ENCODE measurements at regions not wholly inside any gene's neighbourhood (a gene's known extent, or its start where the extent isn't known, plus 50 kb on each side); places are given as distances from the start of the nearest gene placed in this dataset.

DNA sequence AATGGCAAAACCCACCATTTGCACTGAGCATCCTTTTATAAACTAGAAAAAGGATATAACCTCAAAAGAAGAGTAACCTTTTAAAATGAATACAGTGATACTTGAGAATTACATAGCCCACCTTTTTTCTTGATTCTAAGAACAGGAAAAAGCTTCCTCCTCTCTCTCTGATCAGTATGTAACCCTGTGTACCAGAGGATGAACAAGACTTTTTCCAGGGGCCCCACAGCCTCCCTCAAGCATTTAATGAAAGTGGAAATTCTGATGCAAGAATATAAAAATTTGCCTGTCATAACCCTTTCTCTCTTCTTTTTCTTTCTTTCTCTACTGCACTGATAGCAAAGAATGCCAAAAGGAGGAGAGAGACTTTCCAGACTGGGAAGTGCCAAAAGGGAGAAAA, 64.2 kb upstream of the BTN3A2 start (continued):
- TF ChIP-seq CHD2 (IDR thresholded peaks at IDR 0.05; ENCODE audit: low read length, partially characterized antibody) (no peak), JUND (IDR thresholded peaks at IDR 0.05) (no peak), SIN3A (IDR thresholded peaks at IDR 0.05; ENCODE audit: borderline replicate concordance, low read depth, low read length) (no peak)
- TF ChIP-seq, protein P1, sequence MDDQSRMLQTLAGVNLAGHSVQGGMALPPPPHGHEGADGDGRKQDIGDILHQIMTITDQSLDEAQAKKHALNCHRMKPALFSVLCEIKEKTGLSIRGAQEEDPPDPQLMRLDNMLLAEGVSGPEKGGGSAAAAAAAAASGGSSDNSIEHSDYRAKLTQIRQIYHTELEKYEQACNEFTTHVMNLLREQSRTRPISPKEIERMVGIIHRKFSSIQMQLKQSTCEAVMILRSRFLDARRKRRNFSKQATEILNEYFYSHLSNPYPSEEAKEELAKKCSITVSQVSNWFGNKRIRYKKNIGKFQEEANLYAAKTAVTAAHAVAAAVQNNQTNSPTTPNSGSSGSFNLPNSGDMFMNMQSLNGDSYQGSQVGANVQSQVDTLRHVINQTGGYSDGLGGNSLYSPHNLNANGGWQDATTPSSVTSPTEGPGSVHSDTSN (IDR thresholded peaks at IDR 0.05), result no peak
- TF ChIP-seq, protein P2, sequence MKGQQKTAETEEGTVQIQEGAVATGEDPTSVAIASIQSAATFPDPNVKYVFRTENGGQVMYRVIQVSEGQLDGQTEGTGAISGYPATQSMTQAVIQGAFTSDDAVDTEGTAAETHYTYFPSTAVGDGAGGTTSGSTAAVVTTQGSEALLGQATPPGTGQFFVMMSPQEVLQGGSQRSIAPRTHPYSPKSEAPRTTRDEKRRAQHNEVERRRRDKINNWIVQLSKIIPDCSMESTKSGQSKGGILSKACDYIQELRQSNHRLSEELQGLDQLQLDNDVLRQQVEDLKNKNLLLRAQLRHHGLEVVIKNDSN (IDR thresholded peaks at IDR 0.05; ENCODE audit: borderline replicate concordance, low read depth), result no peak
- TF ChIP-seq, protein P3, sequence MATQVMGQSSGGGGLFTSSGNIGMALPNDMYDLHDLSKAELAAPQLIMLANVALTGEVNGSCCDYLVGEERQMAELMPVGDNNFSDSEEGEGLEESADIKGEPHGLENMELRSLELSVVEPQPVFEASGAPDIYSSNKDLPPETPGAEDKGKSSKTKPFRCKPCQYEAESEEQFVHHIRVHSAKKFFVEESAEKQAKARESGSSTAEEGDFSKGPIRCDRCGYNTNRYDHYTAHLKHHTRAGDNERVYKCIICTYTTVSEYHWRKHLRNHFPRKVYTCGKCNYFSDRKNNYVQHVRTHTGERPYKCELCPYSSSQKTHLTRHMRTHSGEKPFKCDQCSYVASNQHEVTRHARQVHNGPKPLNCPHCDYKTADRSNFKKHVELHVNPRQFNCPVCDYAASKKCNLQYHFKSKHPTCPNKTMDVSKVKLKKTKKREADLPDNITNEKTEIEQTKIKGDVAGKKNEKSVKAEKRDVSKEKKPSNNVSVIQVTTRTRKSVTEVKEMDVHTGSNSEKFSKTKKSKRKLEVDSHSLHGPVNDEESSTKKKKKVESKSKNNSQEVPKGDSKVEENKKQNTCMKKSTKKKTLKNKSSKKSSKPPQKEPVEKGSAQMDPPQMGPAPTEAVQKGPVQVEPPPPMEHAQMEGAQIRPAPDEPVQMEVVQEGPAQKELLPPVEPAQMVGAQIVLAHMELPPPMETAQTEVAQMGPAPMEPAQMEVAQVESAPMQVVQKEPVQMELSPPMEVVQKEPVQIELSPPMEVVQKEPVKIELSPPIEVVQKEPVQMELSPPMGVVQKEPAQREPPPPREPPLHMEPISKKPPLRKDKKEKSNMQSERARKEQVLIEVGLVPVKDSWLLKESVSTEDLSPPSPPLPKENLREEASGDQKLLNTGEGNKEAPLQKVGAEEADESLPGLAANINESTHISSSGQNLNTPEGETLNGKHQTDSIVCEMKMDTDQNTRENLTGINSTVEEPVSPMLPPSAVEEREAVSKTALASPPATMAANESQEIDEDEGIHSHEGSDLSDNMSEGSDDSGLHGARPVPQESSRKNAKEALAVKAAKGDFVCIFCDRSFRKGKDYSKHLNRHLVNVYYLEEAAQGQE (IDR thresholded peaks at IDR 0.05; ENCODE audit: low read depth, low read length), result no peak

DNA sequence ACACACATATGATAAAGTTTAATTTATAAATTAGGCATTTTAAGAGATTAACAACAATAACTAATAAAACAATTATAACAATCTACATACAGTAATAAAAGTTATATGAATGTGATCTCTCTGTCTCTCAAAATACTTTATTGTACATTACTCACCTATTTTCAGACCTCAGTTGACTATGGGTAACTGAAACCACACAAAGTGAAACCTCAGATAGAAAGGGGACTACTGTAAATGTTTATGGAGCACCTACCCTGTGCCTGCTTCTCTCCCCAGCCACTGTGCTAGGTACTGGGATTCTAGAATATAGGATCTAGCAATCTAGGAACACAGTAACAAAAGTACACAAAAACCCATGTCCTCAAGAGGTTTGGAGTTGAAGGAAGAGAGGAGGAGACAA, 63.4 kb upstream of the BTN3A2 start:
- Histone ChIP-seq H3K4me2 (no peak overlapping the region), H4K20me1 (ENCODE audit: insufficient read depth) (no peaks in the 10 kb centered on the region), H3K27ac (ENCODE audit: low read depth in 2 of 2, low read length in 1 of 2) (no peak overlapping the region), H3K79me2 (ENCODE audit: insufficient read depth) (no peaks in the 10 kb centered on the region), H3K9me2 (no peaks in the 10 kb centered on the region; the same call in 1 of the 2 replicates), H3K4me3 (ENCODE audit: low read depth in 2 of 2, low read length in 1 of 2) (no peak overlapping the region), H3K9me3 (no peaks in the 10 kb centered on the region), H3K27me3 (ENCODE audit: insufficient read depth) (no peaks in the 10 kb centered on the region), H2AFZ (ENCODE audit: low read depth) (no peak overlapping the region), H3K9ac (no peak overlapping the region), H3K4me1 (ENCODE audit: control insufficient read depth in 1 of 2, insufficient read depth in 2 of 2, low read depth in 1 of 2, low read length in 1 of 2) (no peaks in the 10 kb centered on the region; a peak in 1 of 4 replicates), H3K36me3 (replicated peaks in 1 of 2; ENCODE audit: control insufficient read depth in 1 of 2, insufficient read depth in 2 of 2, low read length in 1 of 2) (no peaks in the 10 kb centered on the region), H3F3A (replicated peaks; ENCODE audit: insufficient read depth) (peaks cover 6% of the 10 kb centered on the region)
- POLR2A ChIA-PET, result no interaction called here
- CTCF ChIA-PET, result no interaction called here
- TF ChIP-seq GABPA (IDR thresholded peaks at IDR 0.05; ENCODE audit: low read depth), result no peak
- no peak for TF ChIP-seq FOSL2 (IDR thresholded peaks at IDR 0.05; ENCODE audit: borderline replicate concordance, low read depth)
- TF ChIP-seq, protein P4, sequence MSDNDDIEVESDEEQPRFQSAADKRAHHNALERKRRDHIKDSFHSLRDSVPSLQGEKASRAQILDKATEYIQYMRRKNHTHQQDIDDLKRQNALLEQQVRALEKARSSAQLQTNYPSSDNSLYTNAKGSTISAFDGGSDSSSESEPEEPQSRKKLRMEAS (IDR thresholded peaks at IDR 0.05; ENCODE audit: low read depth), result no peak
- TF ChIP-seq EZH2phosphoT487 (IDR thresholded peaks at IDR 0.05; ENCODE audit: borderline replicate concordance, low read depth), result no peak
- TF ChIP-seq NRF1 (IDR thresholded peaks at IDR 0.05; ENCODE audit: low read depth, low read length), result no peak
- no peak for TF ChIP-seq TAF1 (IDR thresholded peaks at IDR 0.05; ENCODE audit: borderline replicate concordance, low read depth, low read length)
- TF ChIP-seq TCF12 (IDR thresholded peaks at IDR 0.05), result no peak
- TF ChIP-seq, protein P3 (IDR thresholded peaks at IDR 0.05; ENCODE audit: low read depth, low read length), result no peak
- no peak for DNase-seq

Measured in SK-N-SH (cell line).